Breast epithelium (tissue), 3 donors: ENCODE measurements at regions not wholly inside any gene's neighbourhood (a gene's known extent, or its start where the extent isn't known, plus 50 kb on each side); places are given as distances from the start of the nearest gene placed in this dataset.

Source experiments
- POLR2A ChIP-seq: fragments of 450-650 bp; IDR thresholded peaks from one replicate; pipeline ENCODE4 v1.6.1; 2016; ENCODE audit warnings: antibody characterized with exemption, mild to moderate bottlenecking, moderate library complexity
- POLR2AphosphoS5 ChIP-seq, 3 donors: sonication (generic); formaldehyde crosslinking; IDR thresholded peaks; one replicate each; pipeline ENCODE4 v1.6.1; 2017; ENCODE audit warnings: antibody characterized with exemption in 3 of 3
- TF ChIP-seq, protein P1 (sequence below), 3 donors: fragments of 450-650 bp; IDR thresholded peaks; one replicate each; pipeline ENCODE4 v1.5.1; 2016 to 2017; ENCODE audit warnings: antibody characterized with exemption in 3 of 3, mild to moderate bottlenecking in 3 of 3, moderate library complexity in 3 of 3

GRCh38 chr2:216556202-216556601 lies 57.6 kb downstream of the RPL37A start:
- TF ChIP-seq, protein P1, sequence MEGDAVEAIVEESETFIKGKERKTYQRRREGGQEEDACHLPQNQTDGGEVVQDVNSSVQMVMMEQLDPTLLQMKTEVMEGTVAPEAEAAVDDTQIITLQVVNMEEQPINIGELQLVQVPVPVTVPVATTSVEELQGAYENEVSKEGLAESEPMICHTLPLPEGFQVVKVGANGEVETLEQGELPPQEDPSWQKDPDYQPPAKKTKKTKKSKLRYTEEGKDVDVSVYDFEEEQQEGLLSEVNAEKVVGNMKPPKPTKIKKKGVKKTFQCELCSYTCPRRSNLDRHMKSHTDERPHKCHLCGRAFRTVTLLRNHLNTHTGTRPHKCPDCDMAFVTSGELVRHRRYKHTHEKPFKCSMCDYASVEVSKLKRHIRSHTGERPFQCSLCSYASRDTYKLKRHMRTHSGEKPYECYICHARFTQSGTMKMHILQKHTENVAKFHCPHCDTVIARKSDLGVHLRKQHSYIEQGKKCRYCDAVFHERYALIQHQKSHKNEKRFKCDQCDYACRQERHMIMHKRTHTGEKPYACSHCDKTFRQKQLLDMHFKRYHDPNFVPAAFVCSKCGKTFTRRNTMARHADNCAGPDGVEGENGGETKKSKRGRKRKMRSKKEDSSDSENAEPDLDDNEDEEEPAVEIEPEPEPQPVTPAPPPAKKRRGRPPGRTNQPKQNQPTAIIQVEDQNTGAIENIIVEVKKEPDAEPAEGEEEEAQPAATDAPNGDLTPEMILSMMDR (IDR thresholded peaks at IDR 0.05) = no peak
- TF ChIP-seq POLR2AphosphoS5 (IDR thresholded peaks at IDR 0.05) (no peak), POLR2A (no peak)
